KBM-7 (cell line): ENCODE measurements at regions not wholly inside any gene's neighbourhood (a gene's known extent, or its start where the extent isn't known, plus 50 kb on each side); places are given as distances from the start of the nearest gene placed in this dataset.

Experiments
- DNase-seq: peaks from one replicate; pipeline ENCODE4 v3.0.0-alpha.2; 2015
- in situ Hi-C: fragments of 300-500 bp; cut with MboI; formaldehyde crosslinking; loops from 2 replicates; pipeline ENCODE4 v1.14.3; 2020; ENCODE audit warnings: low sequenced_read_pairs, low pct_unique_long_range_greater_than_20kb, mixed read lengths

GRCh38 chr4:145427991-145428390, 53.7 kb upstream of the SMAD1 start:
- in situ Hi-C loops = no loop called here
- DNase-seq = no peak

DNA sequence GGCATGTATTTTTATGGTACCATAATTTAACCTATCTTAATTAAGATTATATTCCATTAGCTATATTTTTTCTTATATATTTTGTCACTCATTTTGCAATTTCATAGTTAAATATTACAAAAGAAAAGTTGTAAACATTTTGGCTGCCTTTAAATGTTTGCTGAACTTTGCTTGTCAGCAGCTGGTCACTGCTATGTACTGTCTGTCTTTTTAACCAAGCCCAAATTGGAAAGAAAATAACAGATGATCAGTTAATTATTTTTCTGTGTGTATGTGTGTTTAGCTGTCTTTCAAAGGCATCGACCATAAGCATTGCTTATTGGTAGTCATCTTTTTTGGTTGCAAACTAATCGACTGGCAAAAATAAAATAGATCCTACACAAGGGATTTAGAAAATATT, 54.4 kb upstream of the SMAD1 start:
- no peak for DNase-seq
- in situ Hi-C loops = no loop called here

DNA sequence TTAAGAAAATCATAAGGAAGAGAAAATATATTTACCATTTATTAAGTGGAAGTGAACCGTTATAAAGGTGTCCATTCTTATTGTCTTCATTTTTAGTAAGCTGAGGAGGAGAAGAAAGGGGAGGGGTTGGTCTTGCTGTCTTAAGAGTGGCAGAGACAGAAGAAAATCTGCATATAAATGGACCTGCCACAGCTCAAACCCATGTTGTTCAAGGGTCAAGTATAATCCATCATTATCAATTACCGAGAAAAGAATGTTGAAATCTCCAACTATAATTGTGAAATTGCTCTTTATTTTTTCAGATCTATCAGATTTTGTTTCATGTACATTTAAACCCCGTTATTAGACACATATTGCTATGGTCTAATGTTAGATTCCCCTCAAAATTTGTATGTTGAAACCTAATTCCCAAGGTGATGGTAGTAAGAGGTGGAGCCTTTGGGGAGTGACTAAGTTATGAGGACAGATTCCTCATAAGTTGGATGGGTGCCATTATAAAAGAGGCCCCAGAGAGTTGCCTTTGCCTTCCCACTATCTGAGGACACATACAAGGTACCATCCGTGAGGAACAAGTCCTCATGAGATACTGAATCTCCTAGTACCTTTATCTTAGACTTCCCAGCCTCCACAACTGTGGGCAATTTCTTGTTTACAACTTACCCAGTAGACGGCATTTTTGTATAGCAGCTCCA, 58.5 kb upstream of the SMAD1 start:
- no peak for DNase-seq
- in situ Hi-C loops = no loop called here

DNA sequence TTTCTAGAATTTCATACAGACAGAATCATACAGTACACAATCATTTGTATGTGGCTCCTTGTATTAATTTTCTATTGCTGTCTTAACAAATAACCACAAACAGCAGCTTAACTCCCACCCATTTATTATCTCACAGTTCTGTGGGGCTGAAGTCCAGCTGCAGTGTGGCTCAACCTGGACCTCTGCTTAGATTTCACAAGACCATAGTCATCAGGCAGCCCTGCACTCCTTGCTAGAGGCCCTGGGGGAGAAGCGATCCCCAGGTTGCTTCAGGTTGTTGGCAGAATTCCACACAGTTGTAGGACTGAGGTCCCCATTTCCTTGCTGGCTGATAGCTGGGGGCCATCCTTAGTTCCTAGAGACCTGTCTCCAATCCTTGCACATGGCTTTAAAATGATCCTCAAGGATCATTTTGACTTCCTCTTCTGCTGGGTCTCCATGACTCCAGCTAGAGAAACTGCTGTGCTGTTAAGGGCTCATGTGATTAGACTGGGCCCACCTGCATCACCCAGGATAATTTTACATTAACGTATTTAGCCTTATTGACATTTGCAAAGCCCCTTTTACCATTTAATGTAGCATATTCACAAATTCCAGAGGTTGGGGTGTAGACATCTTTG, 60.9 kb upstream of the SMAD1 start:
- no peak for DNase-seq
- in situ Hi-C loops = no loop called here

GRCh38 chr4:145418739-145419138, 62.9 kb upstream of the SMAD1 start:
- in situ Hi-C loops = no loop called here
- no peak for DNase-seq

GRCh38 chr4:145417348-145418130, 64.1 kb upstream of the SMAD1 start:
- no peak for DNase-seq

GRCh38 chr4:145414841-145415240, 66.8 kb upstream of the SMAD1 start:
- no peak for DNase-seq
- in situ Hi-C loops = no loop called here

More at GRCh38 chr4:145417348-145418130, 64.1 kb upstream of the SMAD1 start:
- in situ Hi-C loops = no loop called here

- DNase-seq = no peak
- in situ Hi-C loops = no loop called here
Observed at GRCh38 chr4:145414226-145414625, 67.4 kb upstream of the SMAD1 start.

DNA sequence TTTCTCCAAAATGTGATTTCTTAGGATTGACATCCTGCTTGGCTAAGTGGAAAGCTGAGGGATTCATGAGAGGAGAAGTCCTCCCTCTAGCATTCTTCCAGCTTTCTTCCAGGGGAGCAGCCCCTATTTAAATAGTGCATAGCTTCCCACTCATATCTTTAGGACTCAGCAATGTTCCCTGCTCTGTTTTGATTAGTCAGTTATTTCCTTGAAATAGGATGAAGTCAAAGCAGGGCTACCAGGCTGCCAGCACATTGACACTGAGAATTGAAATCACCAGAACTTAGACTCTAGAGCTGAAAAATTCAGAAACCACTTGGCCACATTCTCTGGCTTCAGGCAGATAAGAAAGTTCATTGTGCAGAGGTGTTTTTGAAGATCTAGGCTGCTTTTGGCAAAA, 74.7 kb upstream of the SMAD1 start:
- no peak for DNase-seq
- in situ Hi-C loops = no loop called here

DNA sequence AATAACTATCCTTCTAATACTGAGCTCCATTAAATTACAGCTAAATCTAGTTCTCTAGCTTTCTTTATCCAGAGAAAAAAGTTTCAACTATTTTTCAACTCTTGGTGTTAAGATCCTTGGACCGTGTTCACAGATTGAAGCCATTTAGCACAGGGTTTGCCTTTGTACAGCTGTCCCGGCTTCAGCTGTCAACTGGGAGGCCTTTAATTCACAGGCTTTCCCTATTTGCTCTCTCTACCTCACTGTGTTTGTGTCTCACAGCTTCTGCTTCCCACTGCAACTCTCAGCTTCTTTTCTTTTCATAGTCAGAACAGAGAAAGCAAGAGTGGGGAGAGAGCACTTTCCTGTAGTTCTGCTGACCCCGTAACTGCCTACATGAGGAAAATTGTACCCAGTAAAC, 76.9 kb upstream of the SMAD1 start:
- in situ Hi-C loops = no loop called here
- no peak for DNase-seq

DNA sequence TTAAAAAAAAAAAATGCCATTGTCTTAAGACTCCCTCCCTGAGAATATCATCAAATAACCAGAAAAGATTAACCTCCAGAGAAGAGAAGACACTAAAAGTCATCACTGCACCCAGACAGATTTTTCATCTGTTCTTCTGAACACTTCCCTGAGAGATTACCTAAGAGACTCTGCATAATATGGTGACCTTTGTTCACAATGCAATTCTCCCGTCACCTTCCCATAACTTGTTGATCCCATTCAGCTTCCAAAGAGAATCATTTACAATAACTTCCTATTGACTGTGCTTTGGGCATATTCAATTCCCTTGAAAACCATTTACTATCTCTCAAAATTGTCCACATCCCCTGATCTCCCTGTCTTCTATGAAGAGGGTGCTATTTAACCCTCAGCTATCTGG, 85.1 kb upstream of the SMAD1 start:
- DNase-seq = no peak
- in situ Hi-C loops = no loop called here

- in situ Hi-C loops = no loop called here
- DNase-seq = no peak
Observed at GRCh38 chr4:145390571-145390970, 91.1 kb upstream of the SMAD1 start.

DNA sequence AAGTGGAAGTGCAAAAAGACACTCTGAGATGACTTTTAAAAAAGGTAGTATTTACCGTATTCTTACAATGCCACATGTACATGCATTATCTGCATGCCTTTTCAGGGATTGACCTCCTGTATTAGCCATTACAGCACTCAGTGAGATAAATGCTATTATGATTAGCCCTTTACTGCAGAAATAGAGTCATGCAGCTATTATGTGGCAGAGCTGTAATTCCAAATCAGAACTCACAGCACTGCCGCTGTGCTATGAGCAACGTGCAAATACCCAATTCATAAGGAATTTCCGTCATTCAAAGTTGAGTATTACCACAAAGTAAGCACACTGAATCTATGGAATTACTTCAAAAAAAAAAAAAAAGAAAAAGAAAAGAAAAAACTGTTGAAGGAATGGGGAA, 92.1 kb upstream of the SMAD1 start:
- DNase-seq = no peak
- in situ Hi-C loops = no loop called here

DNA sequence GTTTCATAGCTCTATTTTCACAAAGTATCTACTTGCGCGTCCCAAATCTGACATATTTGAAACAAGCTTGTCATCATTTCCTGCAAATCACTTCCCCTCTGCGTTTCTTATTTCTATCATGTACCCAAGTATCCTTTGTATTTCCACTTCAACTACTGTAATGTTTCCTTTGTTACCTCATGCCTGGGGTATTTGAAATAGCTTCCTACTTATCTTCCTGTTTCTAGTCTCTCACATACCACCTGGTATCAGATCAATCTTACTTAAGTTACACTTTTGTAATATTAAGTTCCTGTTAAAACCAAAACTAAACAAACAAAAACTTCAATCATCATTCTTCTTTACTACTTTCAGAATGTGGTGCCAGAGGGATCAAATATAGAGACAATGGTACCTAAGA, 93.6 kb upstream of the SMAD1 start:
- no peak for DNase-seq
- in situ Hi-C loops = no loop called here

- in situ Hi-C loops = no loop called here
- DNase-seq = no peak
Observed at GRCh38 chr4:145387079-145387478, 94.6 kb upstream of the SMAD1 start.

DNA sequence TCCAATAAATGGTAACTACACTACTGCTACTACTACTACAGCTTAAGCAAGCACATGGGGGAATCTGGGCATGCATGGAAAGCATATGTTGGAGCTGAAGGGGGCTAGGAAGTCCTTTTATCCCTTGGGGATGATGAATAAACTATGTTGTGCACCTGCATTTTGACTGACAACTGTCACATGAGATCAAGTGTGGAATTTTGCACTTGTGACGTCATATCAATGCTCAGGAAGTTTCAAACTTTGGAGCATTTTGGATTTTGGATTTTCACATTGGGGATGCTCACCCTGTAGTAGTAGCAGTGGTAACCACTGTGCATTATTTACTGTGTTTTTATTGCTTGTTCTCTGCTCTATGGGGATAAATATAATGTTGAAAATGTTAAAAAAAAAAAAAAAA, 100.5 kb upstream of the SMAD1 start:
- in situ Hi-C loops = no loop called here
- no peak for DNase-seq

DNA sequence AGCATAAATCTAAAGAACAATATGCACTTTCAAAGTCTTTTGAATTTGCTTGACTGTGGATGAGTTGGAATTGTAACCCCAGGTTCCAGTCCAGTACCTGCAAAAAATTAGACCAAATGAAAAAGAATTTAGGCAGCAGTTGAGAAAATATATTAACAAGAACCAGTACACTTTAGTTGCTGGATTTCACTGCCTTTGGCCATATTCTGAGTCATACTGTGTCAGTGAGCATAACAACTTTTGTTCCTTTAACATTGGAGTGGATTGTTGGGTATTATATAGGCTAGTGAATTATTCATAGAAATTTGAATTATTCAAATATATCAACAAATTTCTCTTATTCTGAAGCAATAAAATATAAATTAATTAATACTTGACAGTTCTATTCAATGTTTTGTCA, 101.5 kb upstream of the SMAD1 start:
- no peak for DNase-seq
- in situ Hi-C loops = no loop called here

DNA sequence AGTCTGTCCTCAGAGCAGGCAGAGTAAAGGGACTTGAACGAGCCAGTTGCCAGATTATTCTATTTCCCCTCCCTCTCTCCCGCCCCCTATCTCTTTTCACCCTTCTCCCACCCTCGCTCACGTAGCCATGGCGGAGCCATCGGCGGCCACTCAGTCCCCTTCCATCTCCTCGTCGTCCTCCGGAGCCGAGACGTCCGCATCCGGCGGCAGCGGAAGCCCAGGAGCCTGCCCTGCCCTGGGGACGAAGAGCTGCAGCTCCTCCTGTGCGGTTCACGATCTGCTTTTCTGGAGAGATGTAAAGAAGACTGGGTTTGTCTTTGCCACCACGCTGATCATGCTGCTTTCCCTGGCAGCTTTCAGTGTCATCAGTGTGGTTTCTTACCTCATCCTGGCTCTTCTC, 106.2 kb upstream of the SMAD1 start:
- in situ Hi-C loops = no loop called here
- DNase-seq = no peak

DNA sequence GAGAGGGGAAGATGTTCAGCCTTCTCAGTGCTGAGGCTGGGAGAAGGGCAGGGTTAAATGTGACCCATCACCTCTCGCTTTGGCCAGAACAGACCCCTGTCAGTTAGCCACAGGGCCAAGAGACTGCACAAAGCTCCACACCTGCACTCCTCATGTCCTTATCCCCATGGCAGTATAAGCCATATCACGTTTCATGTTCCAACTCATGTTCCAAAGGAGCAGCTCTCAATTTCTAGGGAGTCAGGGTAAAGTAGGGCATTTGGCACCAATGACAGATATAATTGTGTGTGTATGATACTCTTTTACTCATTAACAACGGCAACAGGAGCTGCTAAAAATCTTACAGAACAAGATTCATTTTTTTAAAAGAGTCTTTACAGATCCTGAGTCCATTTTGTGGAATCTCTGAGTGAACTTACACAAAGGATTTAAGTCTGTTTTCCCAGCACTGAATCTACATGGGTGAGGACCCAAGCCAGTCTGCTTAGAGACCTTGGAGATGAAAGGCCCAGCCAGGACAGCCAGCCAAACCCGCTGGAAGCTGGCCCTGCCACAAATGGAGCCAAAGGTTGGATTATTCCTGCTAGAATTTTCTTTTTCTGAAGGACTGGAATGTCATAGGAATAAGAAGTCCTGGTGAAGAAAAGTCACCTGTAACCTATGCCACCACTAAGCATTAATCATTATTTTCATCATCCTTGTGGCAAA, 129.1 kb upstream of the SMAD1 start:
- DNase-seq = no peak
- in situ Hi-C loops = no loop called here

DNA sequence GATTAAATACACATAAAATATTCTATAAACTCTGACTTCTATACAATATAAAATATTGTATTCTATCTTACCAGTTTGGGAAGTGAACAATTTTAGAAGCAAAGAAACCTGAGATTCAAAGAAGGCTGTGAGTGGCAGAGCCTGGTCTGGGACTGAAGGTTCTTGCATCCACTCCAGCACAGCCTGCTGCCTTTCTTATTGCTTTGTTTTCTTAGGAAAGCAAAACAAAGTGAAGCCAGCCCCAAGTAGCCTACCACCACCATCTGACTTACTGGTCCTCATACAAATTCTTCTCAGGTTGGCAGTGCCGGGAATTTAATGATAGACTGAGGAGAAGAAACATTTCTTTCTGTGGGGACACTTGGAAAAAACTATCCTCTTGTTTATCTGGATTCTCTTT, 129.7 kb upstream of the SMAD1 start:
- no peak for DNase-seq
- in situ Hi-C loops = no loop called here
